ENCODE measurements at regions not wholly inside any gene's neighbourhood (a gene's known extent, or its start where the extent isn't known, plus 50 kb on each side); places are given as distances from the start of the nearest gene placed in this dataset.
A peak's percentile ranks its signal among the peaks of the same experiment; 100 is the strongest.

DNA sequence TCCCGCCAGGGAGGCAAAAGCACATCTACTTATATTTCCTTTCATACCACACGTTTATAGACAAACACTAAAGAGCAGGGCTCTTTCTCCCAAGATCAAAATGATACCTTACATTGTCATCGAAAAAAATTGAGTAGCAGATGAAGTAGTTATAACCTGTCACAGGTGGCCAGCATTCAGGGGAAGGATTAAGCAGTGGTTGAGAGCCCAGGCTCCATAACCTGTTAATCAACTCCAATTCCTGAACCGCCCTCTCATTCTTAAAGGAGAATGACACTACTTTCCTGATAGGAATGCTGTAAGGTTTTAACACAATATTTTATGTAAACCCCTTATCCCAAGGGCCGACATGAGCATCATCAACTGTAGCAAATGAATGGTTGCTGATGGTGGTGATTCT, 268.9 kb upstream of the KCNIP4 start:
- DNase-seq, result no peak

- DNase-seq, result no peak
These were observed 267.7 kb upstream of the KCNIP4 start for GRCh38 chr4:22216278-22216677.

DNA sequence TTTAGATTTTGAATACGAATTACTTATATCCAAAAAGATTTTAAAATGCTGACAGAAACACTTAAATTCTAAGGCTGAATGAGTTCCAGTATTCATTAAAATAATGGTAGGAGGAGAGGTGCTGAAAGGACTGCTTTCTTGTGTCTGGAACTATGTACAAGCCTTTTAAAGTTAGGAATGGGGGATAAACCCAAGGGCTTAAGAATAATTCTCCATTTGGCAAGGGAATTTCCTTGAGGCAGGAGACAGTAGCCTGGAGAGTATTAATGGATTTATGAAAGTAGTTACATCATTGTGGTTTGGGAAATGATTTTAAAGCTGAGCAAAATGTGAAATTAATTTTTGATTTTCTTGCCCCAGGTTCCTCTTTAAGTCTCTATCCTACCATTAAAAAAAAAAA, 266.5 kb upstream of the KCNIP4 start:
- no peak for DNase-seq

DNA sequence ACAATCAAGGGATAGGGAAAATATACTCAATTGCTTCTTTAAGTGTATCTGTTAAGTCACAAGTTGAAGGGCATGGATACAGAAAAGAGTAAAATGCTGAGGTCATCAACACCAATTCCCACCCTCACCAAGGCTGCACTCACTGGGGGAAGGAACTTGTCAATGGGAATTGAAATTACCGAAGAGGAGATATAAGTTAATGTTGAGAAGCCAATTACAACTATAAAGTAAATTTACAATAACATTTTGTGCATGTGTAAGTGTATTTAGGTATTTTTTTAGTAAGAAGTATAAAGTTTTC, 255.1 kb upstream of the KCNIP4 start:
- DNase-seq, result no peak

GRCh38 chr4:22202975-22203710, 254.6 kb upstream of the KCNIP4 start:
- no peak for DNase-seq

- no peak for DNase-seq
These were observed 253.8 kb upstream of the KCNIP4 start for GRCh38 chr4:22202246-22202974.

GRCh38 chr4:22201256-22201655, 252.7 kb upstream of the KCNIP4 start:
- no peak for DNase-seq

GRCh38 chr4:22196551-22196950, 248.0 kb upstream of the KCNIP4 start:
- no peak for DNase-seq

- DNase-seq, result no peak
These were observed 243.5 kb upstream of the KCNIP4 start for GRCh38 chr4:22192084-22192511.

GRCh38 chr4:22191565-22191964, 243.0 kb upstream of the KCNIP4 start:
- no peak for DNase-seq

- no peak for DNase-seq
These were observed 242.3 kb upstream of the KCNIP4 start for GRCh38 chr4:22190855-22191254.

DNA sequence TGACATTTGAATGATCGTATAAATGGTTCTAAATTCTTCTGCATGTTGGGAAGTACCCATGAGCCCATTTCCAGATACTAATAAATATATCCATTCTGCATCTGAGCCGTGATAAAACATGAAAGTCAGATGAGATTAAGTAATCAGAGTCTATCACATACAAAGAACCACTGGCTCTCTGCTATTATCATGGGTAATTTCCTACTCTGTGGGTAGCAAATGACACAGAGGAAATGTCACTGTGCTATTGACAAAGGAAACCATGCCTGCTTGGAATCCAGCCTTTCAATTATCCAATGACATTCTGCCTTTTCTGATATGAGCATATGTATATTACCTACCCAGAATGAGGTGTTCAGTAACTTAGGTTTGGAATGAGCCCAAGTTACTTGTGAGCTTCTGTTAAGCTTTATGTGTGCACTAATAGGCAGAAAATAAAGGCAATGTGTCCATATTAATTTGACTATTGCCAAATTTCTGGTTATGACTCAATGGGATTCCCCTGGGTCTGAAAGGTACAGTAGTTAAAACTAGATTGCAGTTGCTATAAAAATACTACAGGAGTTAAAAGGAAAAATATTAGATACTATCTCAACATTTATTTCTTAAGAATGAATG, 238.7 kb upstream of the KCNIP4 start:
- no peak for DNase-seq

- no peak for DNase-seq
These were observed 233.2 kb upstream of the KCNIP4 start for GRCh38 chr4:22181736-22182135.

- no peak for DNase-seq
These were observed 230.7 kb upstream of the KCNIP4 start for GRCh38 chr4:22179124-22179874.

- no peak for DNase-seq
These were observed 226.1 kb upstream of the KCNIP4 start for GRCh38 chr4:22174640-22175039.

GRCh38 chr4:22170353-22170752, 221.8 kb upstream of the KCNIP4 start:
- DNase-seq, result no peak

- no peak for DNase-seq
These were observed 218.6 kb upstream of the KCNIP4 start for GRCh38 chr4:22167201-22167600.

DNA sequence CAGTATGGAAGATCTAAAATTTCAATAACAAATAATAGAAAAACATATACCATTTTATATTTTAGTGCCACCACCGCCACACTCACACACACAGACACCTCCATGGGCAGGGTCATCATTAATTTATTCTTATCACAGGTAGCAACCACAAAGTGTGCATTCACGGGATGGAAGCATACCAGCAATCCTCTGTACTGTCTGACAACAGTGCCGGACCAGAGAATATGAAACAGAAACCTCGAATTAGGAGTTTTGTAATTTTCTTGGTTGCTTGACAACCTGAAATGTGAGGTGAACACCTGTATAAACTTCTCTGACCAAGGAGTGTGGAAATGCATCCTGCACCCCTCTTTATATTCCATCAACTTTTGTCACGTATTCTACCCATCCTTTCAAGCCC, 213.9 kb upstream of the KCNIP4 start:
- no peak for DNase-seq

- DNase-seq, result no peak
These were observed 182.2 kb upstream of the KCNIP4 start for GRCh38 chr4:22130741-22131140.

GRCh38 chr4:22129454-22130029, 181.0 kb upstream of the KCNIP4 start:
- DNase-seq, result peak; percentile 5

DNA sequence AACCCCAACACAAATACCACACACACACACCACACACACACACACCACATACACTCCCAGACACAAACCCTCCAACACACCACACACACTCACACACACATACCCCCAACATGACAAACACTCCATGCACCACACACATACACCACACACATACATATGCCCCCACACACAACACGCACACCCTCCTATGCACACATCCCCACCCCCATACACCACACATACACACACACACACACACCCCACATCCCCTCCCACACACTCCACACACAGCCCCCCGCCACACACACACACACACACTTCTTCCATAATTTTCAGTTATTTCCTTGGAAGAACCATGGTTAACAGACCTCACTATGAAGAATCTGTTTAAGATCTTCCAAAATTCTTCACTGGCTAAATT, 173.5 kb upstream of the KCNIP4 start:
- DNase-seq, result no peak

DNA sequence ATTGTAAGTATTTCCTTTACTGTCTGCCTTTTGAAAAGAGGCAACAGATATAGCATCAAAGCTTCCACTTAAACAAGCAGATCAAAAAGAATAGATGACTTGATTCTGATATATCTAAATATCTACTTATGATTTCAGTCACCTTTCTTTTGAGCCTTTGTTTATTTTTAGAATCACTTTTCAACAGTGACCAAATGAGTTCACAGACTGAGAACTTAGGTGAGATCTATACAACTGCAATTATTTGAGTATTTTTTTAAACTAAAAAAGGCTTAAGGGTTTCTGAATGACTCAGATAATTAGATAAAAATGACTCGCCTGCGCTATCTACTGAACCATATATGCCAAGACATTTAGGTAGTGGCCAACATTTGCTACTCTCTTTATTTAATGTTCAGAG, 166.7 kb upstream of the KCNIP4 start:
- no peak for DNase-seq

DNA sequence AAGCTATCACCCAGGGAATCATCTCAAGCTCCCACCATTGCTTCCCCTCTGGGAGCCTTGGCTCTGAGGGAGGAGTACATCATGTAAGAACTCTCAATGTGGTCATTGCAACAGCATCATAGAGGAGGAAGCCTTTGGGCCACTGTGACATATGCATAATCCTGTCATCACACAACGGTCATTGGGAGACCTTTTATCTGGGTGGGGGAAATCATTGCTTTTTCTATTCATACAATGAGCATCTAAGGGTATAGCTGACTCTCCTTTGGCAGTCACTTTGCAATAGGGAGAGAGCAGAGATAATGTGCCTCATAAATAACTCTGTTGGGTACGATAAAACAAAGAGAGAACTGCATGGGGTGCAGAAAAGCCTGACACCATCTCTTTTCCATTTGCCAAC, 155.2 kb upstream of the KCNIP4 start:
- DNase-seq, result no peak

Measured in MV-4-11 (cell line).